Uterus (tissue), 3 donors: ENCODE measurements at regions not wholly inside any gene's neighbourhood (a gene's known extent, or its start where the extent isn't known, plus 50 kb on each side); places are given as distances from the start of the nearest gene placed in this dataset.

Source experiments
- DNase-seq, 2 donors: peaks; one replicate each; pipeline ENCODE4 v3.0.0-alpha.2; 2019 to 2020
- H3K27ac ChIP-seq, 2 donors: fragments of 200-600 bp; sonication (generic); 1 replicate in 1 of 2; 2 replicates in 1 of 2; pipeline ENCODE4 v1.5.1; 2016 to 2018
- H3K27me3 ChIP-seq, 2 donors: fragments of 200-600 bp; sonication (generic); one replicate each; pipeline ENCODE4 v1.5.1; 2018 to 2019; ENCODE audit warnings: control low read depth in 1 of 2
- H3K36me3 ChIP-seq, 2 donors: fragments of 200-600 bp; sonication (generic); one replicate each; pipeline ENCODE4 v1.5.1; 2019; ENCODE audit warnings: control low read depth in 1 of 2
- H3K4me1 ChIP-seq, 2 donors: fragments of 200-600 bp; sonication (generic); one replicate each; pipeline ENCODE4 v1.5.1; 2018 to 2019; ENCODE audit warnings: control low read depth in 1 of 2
- H3K4me3 ChIP-seq, 2 donors: fragments of 200-600 bp; sonication (generic); 1 replicate in 1 of 2; 2 replicates in 1 of 2; pipeline ENCODE4 v1.5.1; 2018 to 2019; ENCODE audit warnings: mild to moderate bottlenecking in 1 of 2
- H3K9me3 ChIP-seq, 2 donors: fragments of 200-600 bp; sonication (generic); one replicate each; pipeline ENCODE4 v1.5.1; 2019; ENCODE audit warnings: control low read depth in 1 of 2
- CTCF ChIP-seq, 4 experiments: fragments of 200-600 bp in 2 of 4; fragments of 450-650 bp in 2 of 4; sonication (generic) in 2 of 4; IDR thresholded peaks; one replicate each; pipeline ENCODE4 v1.5.1; 2016 to 2019; ENCODE audit warnings: antibody characterized with exemption in 4 of 4, mild to moderate bottlenecking in 2 of 4, moderate library complexity in 1 of 4
- POLR2A ChIP-seq, 2 donors: fragments of 450-650 bp; IDR thresholded peaks; one replicate each; pipeline ENCODE4 v1.6.1; 2016; ENCODE audit warnings: antibody characterized with exemption in 2 of 2, mild to moderate bottlenecking in 1 of 2, moderate library complexity in 1 of 2
- intact Hi-C: fragments of 100-400 bp; cut with DNase I; formaldehyde crosslinking; loops from one replicate; pipeline ENCODE4 v1.15.1; 2023; ENCODE audit warnings: low total_unique reads
- donor health status: DM: yes; HTN: yes; CAD: no.

- Histone ChIP-seq H3K4me1 (no peaks in the 10 kb centered on the region), H3K36me3 (no peaks in the 10 kb centered on the region), H3K27me3 (no peaks in the 10 kb centered on the region), H3K9me3 (no peaks in the 10 kb centered on the region), H3K27ac (no peak overlapping the region), H3K4me3 (no peak overlapping the region)
- no peak for DNase-seq
- TF ChIP-seq CTCF (IDR thresholded peaks at IDR 0.05) (no peak), POLR2A (IDR thresholded peaks at IDR 0.05) (no peak)
- intact Hi-C loops: no loop called here
These were observed 316.8 kb upstream of the CNTN5 start for GRCh38 chr11:98703779-98704556.

- DNase-seq: no peak
- Histone ChIP-seq H3K4me1 (no peaks in the 10 kb centered on the region), H3K4me3 (no peak overlapping the region), H3K27me3 (no peaks in the 10 kb centered on the region), H3K27ac (no peak overlapping the region), H3K9me3 (no peaks in the 10 kb centered on the region), H3K36me3 (no peaks in the 10 kb centered on the region)
- intact Hi-C loops: no loop called here
- TF ChIP-seq POLR2A (IDR thresholded peaks at IDR 0.05) (no peak), CTCF (IDR thresholded peaks at IDR 0.05) (no peak)
These were observed 310.7 kb upstream of the CNTN5 start for GRCh38 chr11:98710026-98710425.

- intact Hi-C loops: no loop called here
- no peaks in the 10 kb centered on the region for H3K4me1 ChIP-seq
- H3K36me3 ChIP-seq: no peaks in the 10 kb centered on the region
- H3K4me3 ChIP-seq: no peak overlapping the region
- H3K9me3 ChIP-seq: no peaks in the 10 kb centered on the region
- TF ChIP-seq POLR2A (IDR thresholded peaks at IDR 0.05) (no peak), CTCF (IDR thresholded peaks at IDR 0.05) (no peak)
- no peak for DNase-seq
- H3K27ac ChIP-seq: no peak overlapping the region
- H3K27me3 ChIP-seq: no peaks in the 10 kb centered on the region
These were observed 309.8 kb upstream of the CNTN5 start for GRCh38 chr11:98710986-98711385.

GRCh38 chr11:98720951-98721350 is 299.8 kb upstream of the CNTN5 start:
- H3K36me3 ChIP-seq: no peaks in the 10 kb centered on the region
- no peak for DNase-seq
- no peak overlapping the region for H3K4me3 ChIP-seq
- intact Hi-C loops: no loop called here
- H3K9me3 ChIP-seq: no peaks in the 10 kb centered on the region
- no peak overlapping the region for H3K27ac ChIP-seq
- H3K4me1 ChIP-seq: no peaks in the 10 kb centered on the region
- no peaks in the 10 kb centered on the region for H3K27me3 ChIP-seq
- no peak for TF ChIP-seq POLR2A (IDR thresholded peaks at IDR 0.05)
- no peak for TF ChIP-seq CTCF (IDR thresholded peaks at IDR 0.05)

GRCh38 chr11:98725471-98725870 is 295.3 kb upstream of the CNTN5 start:
- no peaks in the 10 kb centered on the region for H3K27me3 ChIP-seq
- no peak for TF ChIP-seq CTCF (IDR thresholded peaks at IDR 0.05)
- TF ChIP-seq POLR2A (IDR thresholded peaks at IDR 0.05): no peak
- no peaks in the 10 kb centered on the region for H3K36me3 ChIP-seq
- intact Hi-C loops: no loop called here
- H3K4me1 ChIP-seq: no peaks in the 10 kb centered on the region
- no peak for DNase-seq
- no peak overlapping the region for H3K4me3 ChIP-seq
- no peaks in the 10 kb centered on the region for H3K9me3 ChIP-seq
- H3K27ac ChIP-seq: no peak overlapping the region
